Spleen (tissue), 11 donors: ENCODE measurements at regions not wholly inside any gene's neighbourhood (a gene's known extent, or its start where the extent isn't known, plus 50 kb on each side); places are given as distances from the start of the nearest gene placed in this dataset.

Experiments used
- DNase-seq: peaks from one replicate; pipeline ENCODE4 v3.0.0-alpha.2; 2020
- H3K27ac ChIP-seq, 8 donors: fragments of 200-600 bp; sonication (generic) in 7 of 8; 1 replicate in 4 of 8; 2 replicates in 4 of 8; pipeline versions ENCODE4 v1.5.0 to v1.8.0; 2016 to 2021; ENCODE audit warnings: inconsistent platforms in 4 of 8, mild to moderate bottlenecking in 4 of 8, moderate library complexity in 1 of 8
- H3K27me3 ChIP-seq, 7 donors: fragments of 200-600 bp; sonication (generic) in 6 of 7; replicated peaks in 1 of 7; 1 replicate in 4 of 7; 2 replicates in 3 of 7; pipeline versions ENCODE4 v1.5.0 to v1.8.0; 2016 to 2021; ENCODE audit warnings: inconsistent platforms in 3 of 7, mild to moderate bottlenecking in 1 of 7
- H3K36me3 ChIP-seq, 6 donors: fragments of 200-600 bp; sonication (generic) in 5 of 6; 1 replicate in 4 of 6; 2 replicates in 2 of 6; pipeline versions ENCODE4 v1.5.0 to v1.8.0; 2016 to 2021; ENCODE audit warnings: inconsistent platforms in 2 of 6
- H3K4me1 ChIP-seq, 6 donors: fragments of 200-600 bp; sonication (generic) in 5 of 6; 1 replicate in 3 of 6; 2 replicates in 3 of 6; pipeline versions ENCODE4 v1.5.0 to v1.8.0; 2016 to 2021; ENCODE audit warnings: inconsistent platforms in 3 of 6
- H3K4me3 ChIP-seq, 8 donors: fragments of 200-600 bp; sonication (generic) in 7 of 8; 1 replicate in 4 of 8; 2 replicates in 4 of 8; pipeline versions ENCODE4 v1.5.0 to v1.8.0; 2016 to 2021; ENCODE audit warnings: inconsistent platforms in 4 of 8, mild to moderate bottlenecking in 4 of 8, moderate library complexity in 2 of 8
- H3K9me3 ChIP-seq, 8 donors: fragments of 200-600 bp; sonication (generic) in 7 of 8; 1 replicate in 4 of 8; 2 replicates in 4 of 8; pipeline versions ENCODE4 v1.5.0 to v1.8.0; 2016 to 2021; ENCODE audit warnings: inconsistent platforms in 4 of 8
- POLR2A ChIP-seq, 3 donors: fragments of 450-650 bp; IDR thresholded peaks; one replicate each; pipeline ENCODE4 v1.5.1; 2017; ENCODE audit warnings: antibody characterized with exemption in 3 of 3, mild to moderate bottlenecking in 1 of 3
- POLR2AphosphoS5 ChIP-seq, 3 donors: sonication (generic); formaldehyde crosslinking; IDR thresholded peaks; one replicate each; pipeline ENCODE4 v1.5.1; 2017; ENCODE audit warnings: antibody characterized with exemption in 3 of 3
- WGBS, 5 donors: extraction: QIAGEN DNeasy Blood & Tissue Kit in 3 of 5; methylation state at CpG; one replicate each; pipeline versions ENCODE4 v1.1.5 to v1.1.7; 2013 to 2018; 5-methylcytosine and 5-hydroxymethylcytosine counted together
- intact Hi-C: fragments of 100-400 bp; cut with DNase I; formaldehyde crosslinking; loops from one replicate; pipeline ENCODE4 v1.15.0; 2023; ENCODE audit warnings: low total_unique reads
- TF ChIP-seq, protein P1 (sequence below), 11 experiments: fragments of 200-600 bp in 7 of 11; fragments of 450-650 bp in 4 of 11; sonication (generic) in 4 of 11; IDR thresholded peaks in 8 of 11; conservative IDR thresholded peaks in 3 of 11; 1 replicate in 7 of 11; 2 replicates in 4 of 11; pipeline versions ENCODE4 v1.4.0 to v1.8.0; 2016 to 2021; ENCODE audit warnings: antibody characterized with exemption in 11 of 11, inconsistent platforms in 4 of 11, mild to moderate bottlenecking in 1 of 11
- donor health status: healthy with polysubstance abuse.
- donor health status: DM: no; HTN: no; CAD: no; lungs with moderate emphysema.
- donor health status: DM: no; HTN: no; CAD: no.
- donor health status: Bipolar disorder and iron deficiency.
- donor health status: healthy.
- donor health status: DM: no; HTN: no; CAD: no.
- donor health status: DM: yes; HTN: yes; CAD: no.

DNA sequence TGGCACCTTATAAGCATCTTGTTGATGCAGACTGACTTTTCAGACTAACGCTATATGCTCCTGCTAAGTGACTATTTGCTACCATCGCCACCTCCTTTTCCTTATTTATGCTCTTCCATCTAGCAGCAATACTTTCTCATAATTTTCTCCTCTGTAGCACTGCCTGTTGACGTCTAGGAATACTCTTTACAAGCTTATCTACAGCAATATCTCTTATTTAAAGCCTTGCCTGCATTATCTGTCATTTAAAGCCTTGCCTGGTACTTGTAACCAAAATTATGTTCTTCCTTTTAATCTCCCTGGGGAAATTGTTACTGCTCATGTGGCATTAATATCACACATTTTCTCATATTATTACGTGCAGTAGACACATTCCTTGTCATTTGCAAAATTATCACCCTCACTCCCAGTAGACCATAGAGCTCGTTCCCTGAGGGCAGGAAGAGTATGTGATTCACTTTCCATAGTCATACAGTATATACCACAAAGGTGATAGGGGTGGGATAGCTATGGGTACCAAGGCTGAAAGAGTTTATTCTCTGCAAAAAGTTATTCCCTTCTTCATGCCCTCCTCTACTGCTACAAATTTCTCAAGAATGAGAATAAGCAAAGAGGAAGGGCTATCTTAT, 359.7 kb upstream of the PCDH15 start:
- Histone ChIP-seq H3K4me3 (no peak overlapping the region), H3K27ac (no peak overlapping the region), H3K27me3 (no peaks in the 10 kb centered on the region), H3K36me3 (no peaks in the 10 kb centered on the region), H3K4me1 (no peaks in the 10 kb centered on the region), H3K9me3 (no peaks in the 10 kb centered on the region)
- 49 to 75% (median 61%) methylated on average over 5 of the region's 5 CpGs for WGBS, 5 donors
- DNase-seq: no peak
- intact Hi-C loops: no loop called here
- TF ChIP-seq POLR2AphosphoS5 (IDR thresholded peaks at IDR 0.05) (no peak), POLR2A (IDR thresholded peaks at IDR 0.05) (no peak)
- TF ChIP-seq, protein P1, sequence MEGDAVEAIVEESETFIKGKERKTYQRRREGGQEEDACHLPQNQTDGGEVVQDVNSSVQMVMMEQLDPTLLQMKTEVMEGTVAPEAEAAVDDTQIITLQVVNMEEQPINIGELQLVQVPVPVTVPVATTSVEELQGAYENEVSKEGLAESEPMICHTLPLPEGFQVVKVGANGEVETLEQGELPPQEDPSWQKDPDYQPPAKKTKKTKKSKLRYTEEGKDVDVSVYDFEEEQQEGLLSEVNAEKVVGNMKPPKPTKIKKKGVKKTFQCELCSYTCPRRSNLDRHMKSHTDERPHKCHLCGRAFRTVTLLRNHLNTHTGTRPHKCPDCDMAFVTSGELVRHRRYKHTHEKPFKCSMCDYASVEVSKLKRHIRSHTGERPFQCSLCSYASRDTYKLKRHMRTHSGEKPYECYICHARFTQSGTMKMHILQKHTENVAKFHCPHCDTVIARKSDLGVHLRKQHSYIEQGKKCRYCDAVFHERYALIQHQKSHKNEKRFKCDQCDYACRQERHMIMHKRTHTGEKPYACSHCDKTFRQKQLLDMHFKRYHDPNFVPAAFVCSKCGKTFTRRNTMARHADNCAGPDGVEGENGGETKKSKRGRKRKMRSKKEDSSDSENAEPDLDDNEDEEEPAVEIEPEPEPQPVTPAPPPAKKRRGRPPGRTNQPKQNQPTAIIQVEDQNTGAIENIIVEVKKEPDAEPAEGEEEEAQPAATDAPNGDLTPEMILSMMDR (IDR thresholded peaks at IDR 0.05 in 8 of 11, conservative IDR thresholded peaks at IDR 0.05 in 3 of 11): no peak

DNA sequence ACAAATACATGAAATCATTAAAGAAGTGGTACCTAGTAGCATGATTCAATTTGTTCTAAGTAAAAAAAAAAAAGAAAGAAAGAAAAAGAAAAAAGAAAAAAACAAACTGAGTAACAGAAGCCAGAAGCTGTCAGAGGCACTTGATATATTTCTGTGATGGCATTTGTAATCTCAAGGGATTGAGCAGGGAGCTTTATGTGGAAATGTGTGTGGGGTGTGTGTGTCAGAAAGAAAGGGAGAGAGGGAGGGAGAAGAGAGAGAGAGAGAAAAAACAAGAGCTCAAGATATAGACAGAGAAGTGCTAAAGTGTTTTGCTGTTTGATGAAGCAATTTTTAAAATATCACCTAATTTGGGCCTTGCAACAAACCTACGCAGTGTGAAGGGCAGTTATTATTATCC, 357.6 kb upstream of the PCDH15 start:
- H3K4me1 ChIP-seq: no peaks in the 10 kb centered on the region
- 0 to 48% (median 0%) methylated on average over 1 of the region's 1 CpG for WGBS, 5 donors
- H3K27me3 ChIP-seq: no peaks in the 10 kb centered on the region
- H3K27ac ChIP-seq: no peak overlapping the region
- intact Hi-C loops: no loop called here
- DNase-seq: no peak
- H3K9me3 ChIP-seq: no peaks in the 10 kb centered on the region
- H3K36me3 ChIP-seq: no peaks in the 10 kb centered on the region
- no peak overlapping the region for H3K4me3 ChIP-seq
- TF ChIP-seq POLR2AphosphoS5 (IDR thresholded peaks at IDR 0.05) (no peak), POLR2A (IDR thresholded peaks at IDR 0.05) (no peak)
- TF ChIP-seq, protein P1 (IDR thresholded peaks at IDR 0.05 in 8 of 11, conservative IDR thresholded peaks at IDR 0.05 in 3 of 11): no peak

DNA sequence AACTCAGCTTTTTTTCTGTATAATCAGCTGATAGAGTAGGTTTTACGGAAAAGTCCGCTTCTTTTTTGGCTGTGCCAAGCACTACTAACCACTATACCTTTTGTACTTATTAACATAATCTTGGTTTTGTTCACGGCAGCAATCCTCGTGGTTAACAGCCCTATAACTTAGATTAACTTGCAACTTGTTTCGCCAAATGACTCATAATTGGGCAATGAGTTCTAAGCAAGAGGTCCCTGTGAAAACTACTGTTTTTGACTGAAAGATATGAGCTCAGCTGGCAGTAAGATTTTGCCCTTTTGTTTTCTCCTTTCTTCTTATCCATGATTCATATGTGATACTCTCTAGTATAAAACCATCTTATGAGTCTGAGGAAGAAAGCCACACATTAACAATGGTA, 345.0 kb upstream of the PCDH15 start:
- Histone ChIP-seq H3K27me3 (no peaks in the 10 kb centered on the region), H3K4me1 (no peaks in the 10 kb centered on the region), H3K27ac (no peak overlapping the region), H3K36me3 (no peaks in the 10 kb centered on the region), H3K4me3 (no peak overlapping the region), H3K9me3 (no peaks in the 10 kb centered on the region)
- DNase-seq: no peak
- intact Hi-C loops: no loop called here
- no peak for TF ChIP-seq POLR2A (IDR thresholded peaks at IDR 0.05)
- TF ChIP-seq POLR2AphosphoS5 (IDR thresholded peaks at IDR 0.05): no peak
- TF ChIP-seq, protein P1 (IDR thresholded peaks at IDR 0.05 in 8 of 11, conservative IDR thresholded peaks at IDR 0.05 in 3 of 11): no peak
- WGBS, 5 donors: 57 to 68% (median 63%) methylated on average over 5 of the region's 5 CpGs

DNA sequence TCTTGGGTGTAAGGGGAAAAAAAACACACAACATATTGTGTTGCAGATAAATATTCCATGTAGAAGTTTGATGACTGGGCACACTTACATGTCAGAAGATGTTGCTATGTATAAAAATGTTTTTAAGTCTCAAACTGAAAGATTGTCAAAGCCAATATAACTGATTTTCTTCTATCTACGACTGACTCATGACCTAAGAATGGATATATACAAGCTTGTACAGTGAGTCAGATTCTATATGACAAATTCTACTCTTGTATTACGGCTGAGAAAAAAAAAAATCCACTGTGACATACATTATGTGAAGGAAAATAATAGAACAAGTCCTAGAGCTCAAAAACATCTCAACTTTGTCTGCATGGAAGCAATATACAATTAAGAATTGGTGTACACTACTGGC, 343.0 kb upstream of the PCDH15 start:
- no peaks in the 10 kb centered on the region for H3K4me1 ChIP-seq
- DNase-seq: no peak
- no peak overlapping the region for H3K27ac ChIP-seq
- no peak overlapping the region for H3K4me3 ChIP-seq
- TF ChIP-seq POLR2AphosphoS5 (IDR thresholded peaks at IDR 0.05) (no peak), POLR2A (IDR thresholded peaks at IDR 0.05) (no peak)
- TF ChIP-seq, protein P1 (IDR thresholded peaks at IDR 0.05 in 8 of 11, conservative IDR thresholded peaks at IDR 0.05 in 3 of 11): no peak
- no peaks in the 10 kb centered on the region for H3K36me3 ChIP-seq
- no peaks in the 10 kb centered on the region for H3K27me3 ChIP-seq
- 76 to 91% (median 79%) methylated on average over 2 of the region's 2 CpGs for WGBS, 5 donors
- intact Hi-C loops: no loop called here
- no peaks in the 10 kb centered on the region for H3K9me3 ChIP-seq
